ENCODE measurements at regions not wholly inside any gene's neighbourhood (a gene's known extent, or its start where the extent isn't known, plus 50 kb on each side); places are given as distances from the start of the nearest gene placed in this dataset.

DNA sequence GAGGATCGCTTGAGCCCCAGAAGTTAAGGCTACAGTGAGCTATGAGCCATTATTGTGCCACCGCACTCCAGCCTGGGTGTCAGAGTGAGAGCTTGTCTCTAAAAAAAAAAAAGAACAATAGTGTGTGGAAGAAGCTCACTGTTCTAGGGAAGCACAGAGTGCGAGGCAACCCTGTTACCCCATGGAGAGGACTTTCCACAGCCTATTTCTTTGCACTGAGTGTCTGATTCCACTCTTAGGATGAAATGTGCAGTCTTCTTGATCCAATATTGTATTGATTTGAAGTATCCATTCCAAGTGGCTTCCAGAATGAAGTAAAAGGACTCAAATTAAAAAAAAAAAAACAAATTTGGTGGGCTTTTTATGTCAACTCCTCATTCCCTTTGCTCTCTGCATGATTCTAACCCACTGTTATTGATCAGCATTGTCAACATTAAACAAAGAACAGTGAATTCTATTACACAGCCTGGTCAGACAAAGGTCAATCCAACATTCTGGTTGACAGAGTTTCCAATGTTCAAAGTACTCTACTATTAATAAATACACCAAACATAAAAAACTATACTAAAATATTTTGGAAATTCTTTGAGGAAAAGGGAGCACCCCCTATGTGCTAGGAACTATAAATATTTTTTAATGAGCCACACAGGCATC is 150.2 kb upstream of the PTPRG start:
- no peak for DNase-seq
- H3K9me3 ChIP-seq (ENCODE audit: severe bottlenecking) = no peaks in the 10 kb centered on the region
- H3K27ac ChIP-seq = no peak overlapping the region
- TF ChIP-seq, protein P1, sequence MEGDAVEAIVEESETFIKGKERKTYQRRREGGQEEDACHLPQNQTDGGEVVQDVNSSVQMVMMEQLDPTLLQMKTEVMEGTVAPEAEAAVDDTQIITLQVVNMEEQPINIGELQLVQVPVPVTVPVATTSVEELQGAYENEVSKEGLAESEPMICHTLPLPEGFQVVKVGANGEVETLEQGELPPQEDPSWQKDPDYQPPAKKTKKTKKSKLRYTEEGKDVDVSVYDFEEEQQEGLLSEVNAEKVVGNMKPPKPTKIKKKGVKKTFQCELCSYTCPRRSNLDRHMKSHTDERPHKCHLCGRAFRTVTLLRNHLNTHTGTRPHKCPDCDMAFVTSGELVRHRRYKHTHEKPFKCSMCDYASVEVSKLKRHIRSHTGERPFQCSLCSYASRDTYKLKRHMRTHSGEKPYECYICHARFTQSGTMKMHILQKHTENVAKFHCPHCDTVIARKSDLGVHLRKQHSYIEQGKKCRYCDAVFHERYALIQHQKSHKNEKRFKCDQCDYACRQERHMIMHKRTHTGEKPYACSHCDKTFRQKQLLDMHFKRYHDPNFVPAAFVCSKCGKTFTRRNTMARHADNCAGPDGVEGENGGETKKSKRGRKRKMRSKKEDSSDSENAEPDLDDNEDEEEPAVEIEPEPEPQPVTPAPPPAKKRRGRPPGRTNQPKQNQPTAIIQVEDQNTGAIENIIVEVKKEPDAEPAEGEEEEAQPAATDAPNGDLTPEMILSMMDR (IDR thresholded peaks at IDR 0.05; ENCODE audit: low read depth, low read length) = no peak
- no peaks in the 10 kb centered on the region for H3K36me3 ChIP-seq
- no peak overlapping the region for H3K4me3 ChIP-seq (ENCODE audit: low read depth, low read length)
- no peaks in the 10 kb centered on the region for H3K27me3 ChIP-seq (ENCODE audit: insufficient read depth, low read depth, severe bottlenecking)

DNA sequence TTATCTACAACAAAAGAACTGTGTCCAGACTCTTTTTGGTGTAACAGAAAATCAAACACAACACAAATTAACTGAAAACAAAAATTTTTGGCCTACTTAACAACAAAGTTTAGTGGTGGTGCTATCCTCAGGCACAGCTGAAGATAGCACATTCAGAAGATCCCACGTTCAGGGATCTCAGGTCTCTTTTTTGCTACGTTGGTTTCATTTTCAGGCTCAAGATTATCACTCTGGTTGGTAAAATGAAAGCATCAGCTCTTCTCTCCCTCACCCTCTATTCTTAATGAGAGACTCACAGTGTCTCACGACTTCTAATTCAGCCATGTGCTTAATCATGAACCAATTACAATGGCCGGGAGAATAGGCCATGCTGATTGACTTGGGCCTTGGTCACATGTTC is 146.9 kb upstream of the PTPRG start:
- DNase-seq = no peak
- Histone ChIP-seq H3K36me3 (no peaks in the 10 kb centered on the region), H3K27ac (no peak overlapping the region), H3K4me3 (ENCODE audit: low read depth, low read length) (no peak overlapping the region), H3K27me3 (ENCODE audit: insufficient read depth, low read depth, severe bottlenecking) (no peaks in the 10 kb centered on the region), H3K9me3 (ENCODE audit: severe bottlenecking) (no peaks in the 10 kb centered on the region)
- TF ChIP-seq, protein P1 (IDR thresholded peaks at IDR 0.05; ENCODE audit: low read depth, low read length) = no peak

DNA sequence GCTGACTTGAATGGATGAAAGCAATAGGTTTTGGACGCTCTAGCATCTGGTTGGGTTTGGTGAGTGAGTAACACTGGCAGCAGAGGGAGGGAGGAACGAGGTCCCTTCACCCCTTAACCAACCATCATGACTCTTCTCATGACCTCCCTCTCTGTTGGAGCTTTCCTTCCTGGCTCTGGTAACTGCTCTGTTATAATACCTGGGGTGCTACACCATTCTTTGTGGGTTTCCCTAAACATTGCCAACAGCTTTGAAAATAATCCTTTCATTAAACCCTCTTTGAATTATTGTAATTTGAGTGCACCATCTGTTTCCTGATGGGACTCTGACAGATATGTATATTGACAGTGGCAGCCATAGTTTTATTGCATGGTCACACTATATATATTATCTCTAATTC is 146.2 kb upstream of the PTPRG start:
- TF ChIP-seq, protein P1 (IDR thresholded peaks at IDR 0.05; ENCODE audit: low read depth, low read length) = no peak
- no peaks in the 10 kb centered on the region for H3K9me3 ChIP-seq (ENCODE audit: severe bottlenecking)
- DNase-seq = no peak

DNA sequence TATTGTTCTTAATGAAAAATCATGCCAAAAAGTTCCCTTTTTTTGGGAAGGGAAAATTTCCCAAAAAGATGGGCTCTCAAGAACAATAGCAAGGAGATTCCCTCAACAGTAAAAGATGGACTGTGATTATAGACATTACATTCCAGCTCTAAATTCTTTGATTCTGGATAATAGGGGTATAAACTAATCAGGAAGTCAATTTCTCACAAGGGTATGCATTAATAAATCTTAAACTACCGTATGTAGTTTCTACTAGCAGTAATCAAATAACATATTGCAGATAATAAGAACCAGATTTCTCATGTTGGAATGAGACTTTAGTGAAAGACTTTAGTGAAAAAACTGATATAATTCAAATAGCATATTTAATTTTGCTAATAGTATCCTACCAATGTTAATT is 144.8 kb upstream of the PTPRG start:
- H3K36me3 ChIP-seq = no peaks in the 10 kb centered on the region
- no peak overlapping the region for H3K27ac ChIP-seq
- no peaks in the 10 kb centered on the region for H3K9me3 ChIP-seq (ENCODE audit: severe bottlenecking)
- H3K27me3 ChIP-seq (ENCODE audit: insufficient read depth, low read depth, severe bottlenecking) = no peaks in the 10 kb centered on the region
- no peak for DNase-seq
- H3K4me3 ChIP-seq (ENCODE audit: low read depth, low read length) = no peak overlapping the region
- TF ChIP-seq, protein P1 (IDR thresholded peaks at IDR 0.05; ENCODE audit: low read depth, low read length) = no peak

More for the DNA sequence above, 146.2 kb upstream of the PTPRG start:
- Histone ChIP-seq H3K27me3 (ENCODE audit: insufficient read depth, low read depth, severe bottlenecking) (no peaks in the 10 kb centered on the region), H3K4me3 (ENCODE audit: low read depth, low read length) (no peak overlapping the region), H3K36me3 (no peaks in the 10 kb centered on the region), H3K27ac (no peak overlapping the region)

DNA sequence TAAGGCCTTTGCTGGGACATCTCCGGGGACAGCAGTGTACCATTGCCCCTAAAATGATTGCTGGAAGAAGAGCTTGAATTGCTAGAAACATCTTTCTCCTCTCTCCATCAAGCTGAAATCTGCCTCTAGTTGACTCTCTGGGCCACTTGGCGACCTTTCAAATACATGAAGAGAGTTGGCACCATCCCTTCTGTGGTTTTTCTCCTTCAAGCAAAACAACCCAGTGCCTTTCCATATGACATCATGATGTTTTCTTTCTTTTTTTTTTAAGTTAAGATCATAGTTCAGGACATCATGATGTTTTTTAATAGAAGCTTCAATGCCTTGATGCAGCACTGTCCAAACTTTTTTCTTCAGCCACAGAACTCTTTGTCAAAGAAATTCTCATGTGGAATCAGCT is 144.0 kb upstream of the PTPRG start:
- TF ChIP-seq, protein P1 (IDR thresholded peaks at IDR 0.05; ENCODE audit: low read depth, low read length) = no peak
- no peak for DNase-seq
- H3K27me3 ChIP-seq (ENCODE audit: insufficient read depth, low read depth, severe bottlenecking) = no peaks in the 10 kb centered on the region
- H3K9me3 ChIP-seq (ENCODE audit: severe bottlenecking) = no peaks in the 10 kb centered on the region
- no peaks in the 10 kb centered on the region for H3K36me3 ChIP-seq
- no peak overlapping the region for H3K4me3 ChIP-seq (ENCODE audit: low read depth, low read length)
- H3K27ac ChIP-seq = no peak overlapping the region

Measured in WERI-Rb-1 (cell line).